PFSK-1 (cell line): ENCODE measurements at regions not wholly inside any gene's neighbourhood (a gene's known extent, or its start where the extent isn't known, plus 50 kb on each side); places are given as distances from the start of the nearest gene placed in this dataset.

ENCODE experiments used
- FOXP2 ChIP-seq: optimal IDR thresholded peaks from 2 replicates; pipeline ENCODE3; 2011; ENCODE audit warnings: borderline replicate concordance, control low read depth, inconsistent platforms; ENCODE audit not compliant: insufficient read depth; ENCODE audit errors: extremely low read length, extremely low read depth
- POLR2AphosphoS5 ChIP-seq: IDR thresholded peaks from 2 replicates; pipeline ENCODE4 v1.6.1; 2012; ENCODE audit warnings: low read depth, mild to moderate bottlenecking, control low read depth, low read length, moderate library complexity
- REST ChIP-seq, 2 experiments: IDR thresholded peaks; 2 replicates each; pipeline versions ENCODE4 v1.6.1 to v1.8.0; 2011 to 2012; ENCODE audit warnings: low read depth in 2 of 2, low read length in 2 of 2, control low read depth in 1 of 2, inconsistent platforms in 1 of 2, mild to moderate bottlenecking in 1 of 2, moderate library complexity in 1 of 2; ENCODE audit not compliant: insufficient read depth in 1 of 2
- SIN3A ChIP-seq: IDR thresholded peaks from 2 replicates; pipeline ENCODE4 v1.6.1; 2012; ENCODE audit warnings: mild to moderate bottlenecking, low read length, moderate library complexity, borderline replicate concordance; ENCODE audit not compliant: insufficient read depth
- TAF1 ChIP-seq: IDR thresholded peaks from 2 replicates; pipeline ENCODE4 v1.6.1; 2012; ENCODE audit warnings: low read length, control low read depth, borderline replicate concordance; ENCODE audit not compliant: insufficient read depth

GRCh38 chr17:70865993-70866804 is 696.9 kb downstream of the KCNJ2 start:
- TF ChIP-seq POLR2AphosphoS5, result no peak
- TF ChIP-seq REST (IDR thresholded peaks at IDR 0.05; ENCODE audit: insufficient read depth in 1 of 2, low read depth in 2 of 2, low read length in 2 of 2), result no peak
- no peak for TF ChIP-seq SIN3A
- TF ChIP-seq TAF1, result no peak
- TF ChIP-seq FOXP2, result no peak
